Fibroblast of skin of abdomen (primary cell): ENCODE measurements at regions not wholly inside any gene's neighbourhood (a gene's known extent, or its start where the extent isn't known, plus 50 kb on each side); places are given as distances from the start of the nearest gene placed in this dataset.
A peak's percentile ranks its signal among the peaks of the same experiment; 100 is the strongest.

Experiments used
- DNase-seq: peaks from one replicate; pipeline ENCODE4 v3.0.0-alpha.2; 2013

DNA sequence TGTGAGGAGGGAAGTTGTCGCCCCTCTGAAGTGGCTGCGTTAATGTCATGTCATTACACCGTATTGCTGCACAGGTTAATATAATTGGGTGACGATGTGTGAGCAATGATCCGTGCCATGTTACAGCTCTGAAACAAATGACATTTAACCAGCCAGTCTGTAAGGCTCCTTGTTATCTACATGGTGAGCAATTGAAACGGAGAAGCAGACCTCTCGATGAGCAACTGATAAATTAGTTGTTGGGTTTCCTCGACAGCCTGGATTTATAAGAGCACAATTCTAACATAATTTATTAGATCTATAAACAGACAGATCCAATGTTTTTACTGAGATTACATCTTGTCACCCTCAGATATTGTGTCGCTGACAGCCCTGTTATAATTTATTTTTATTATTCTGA is 49.9 kb upstream of the MAFB start:
- no peak for DNase-seq

DNA sequence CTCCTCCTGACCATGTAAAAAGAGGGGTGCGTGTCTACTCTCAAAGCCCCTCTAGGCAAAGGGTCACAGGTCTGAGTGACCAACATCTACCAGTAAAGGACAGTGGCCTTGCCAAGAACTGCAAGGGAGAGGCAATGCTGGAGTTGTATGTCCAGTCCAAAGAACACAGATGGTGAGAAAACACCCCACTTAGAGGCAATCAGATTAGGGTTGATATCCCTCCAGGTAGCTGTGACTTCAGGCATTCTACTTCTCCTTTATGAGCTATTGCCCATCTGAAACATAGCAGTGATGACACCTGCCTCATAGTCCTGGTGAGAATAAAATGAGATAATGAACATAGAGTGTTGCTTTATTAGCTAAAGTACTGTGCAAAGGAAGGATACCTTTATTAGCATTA is 50.8 kb upstream of the MAFB start:
- DNase-seq, result no peak

DNA sequence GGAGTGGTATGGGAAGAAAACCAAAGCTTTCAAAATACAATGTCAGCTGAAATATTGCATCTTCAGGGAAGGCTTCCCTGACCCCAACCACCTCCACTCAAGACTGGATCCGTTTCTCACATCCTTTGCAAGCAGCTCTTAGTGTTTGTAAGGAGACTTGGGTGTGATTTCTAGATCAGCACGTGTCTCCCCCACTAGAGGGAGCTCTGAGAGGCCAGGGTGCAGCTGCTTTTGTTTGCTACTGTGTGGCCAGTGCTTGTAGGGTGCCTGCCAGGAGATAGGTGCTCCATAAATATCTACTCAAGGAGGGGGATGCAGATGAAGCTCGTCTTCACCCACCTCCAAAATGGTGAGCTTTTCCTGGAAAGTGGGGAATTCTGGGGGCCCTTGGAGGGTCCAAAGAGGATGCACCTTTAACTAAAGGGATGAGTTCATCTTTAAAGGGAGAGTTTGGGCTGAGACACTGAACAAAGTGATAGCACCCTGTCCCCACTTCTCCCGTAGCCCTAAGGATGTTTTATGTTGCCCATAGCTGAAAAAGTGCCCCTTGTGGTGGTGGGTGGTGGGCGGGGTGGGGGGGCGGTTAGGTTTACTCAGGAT is 52.6 kb upstream of the MAFB start:
- peak; percentile 13 for DNase-seq

DNA sequence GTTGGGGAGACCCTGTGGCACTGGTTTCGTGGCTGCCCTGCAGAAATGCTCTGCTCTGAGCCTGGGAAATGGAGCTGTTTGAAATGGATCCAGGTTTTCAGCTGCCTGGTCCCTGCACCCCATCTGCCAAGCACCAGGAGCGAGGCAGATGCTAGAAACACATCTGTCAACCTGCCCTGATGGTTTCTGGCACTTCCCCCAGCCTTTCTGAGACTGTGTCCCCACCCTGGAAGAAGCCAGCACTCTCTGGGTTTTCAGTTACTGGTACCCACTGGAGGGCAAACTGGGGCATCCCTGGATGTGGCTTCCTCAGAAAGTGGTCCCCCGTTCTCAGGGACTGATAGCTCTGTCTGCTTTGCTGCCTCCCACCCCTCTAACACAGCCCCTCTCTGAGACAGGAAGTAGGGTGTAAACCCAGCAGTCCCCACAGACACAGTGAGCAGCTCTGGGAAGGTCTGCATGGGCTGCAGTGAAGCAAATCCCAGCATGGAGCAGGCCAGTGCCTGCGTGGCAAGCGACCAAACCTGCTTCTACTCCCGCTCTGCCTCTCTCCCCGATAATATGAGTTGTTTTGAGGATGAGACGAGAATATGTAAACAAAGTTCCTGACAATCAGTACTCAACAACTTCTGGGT is 54.2 kb upstream of the MAFB start:
- no peak for DNase-seq

DNA sequence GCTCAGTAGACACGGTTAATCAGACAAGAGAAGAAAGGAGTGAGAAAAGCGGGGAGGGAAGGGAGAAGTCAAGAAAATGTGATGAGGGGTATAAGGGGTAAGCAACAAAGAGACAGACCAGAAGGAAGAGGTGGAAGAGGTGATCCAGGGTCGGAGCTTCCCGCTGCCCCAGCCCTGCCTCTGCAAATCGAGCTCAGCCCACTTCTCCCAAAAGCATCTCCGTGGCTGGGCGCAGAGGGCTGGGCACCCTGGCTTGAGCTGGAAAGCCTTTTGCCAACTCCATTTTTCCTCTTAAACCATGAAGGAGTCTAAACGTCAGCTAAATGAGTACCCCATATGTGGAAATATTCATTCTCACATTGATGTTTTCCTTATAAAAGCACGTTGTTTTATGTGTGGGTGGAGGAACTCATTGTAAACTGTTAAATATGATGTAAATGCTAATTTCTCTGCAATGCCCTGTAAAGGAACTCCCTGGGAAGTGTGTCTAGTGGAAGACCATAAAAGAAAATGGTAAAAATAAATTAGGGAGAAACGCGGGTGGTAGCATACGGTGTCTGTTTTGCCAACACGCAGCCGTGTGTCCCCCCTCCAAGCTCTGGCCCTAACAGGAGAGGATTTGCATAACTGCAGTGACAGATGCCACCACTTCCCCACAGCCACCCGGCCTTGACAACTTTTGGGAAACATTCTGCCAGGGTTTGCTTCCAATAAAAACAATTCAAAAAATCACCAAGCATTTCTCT is 55.2 kb upstream of the MAFB start:
- DNase-seq, result no peak

DNA sequence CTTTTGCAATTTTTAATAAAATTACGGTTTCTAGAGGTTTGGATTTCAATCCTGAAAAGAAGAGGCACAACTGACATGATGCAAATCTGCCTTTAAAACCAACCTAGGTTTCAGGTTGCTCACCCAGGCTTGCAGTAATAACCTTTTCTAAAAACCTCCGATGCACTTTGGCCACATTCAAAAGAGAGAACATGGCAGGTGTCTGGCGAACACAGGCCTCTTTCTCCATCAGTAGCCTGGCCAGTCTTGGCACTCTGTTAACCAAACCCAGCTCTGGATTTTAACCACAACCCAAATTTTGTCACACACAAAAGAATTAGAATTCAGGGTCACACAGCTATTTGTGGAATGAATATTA is 55.8 kb upstream of the MAFB start:
- DNase-seq, result no peak

DNA sequence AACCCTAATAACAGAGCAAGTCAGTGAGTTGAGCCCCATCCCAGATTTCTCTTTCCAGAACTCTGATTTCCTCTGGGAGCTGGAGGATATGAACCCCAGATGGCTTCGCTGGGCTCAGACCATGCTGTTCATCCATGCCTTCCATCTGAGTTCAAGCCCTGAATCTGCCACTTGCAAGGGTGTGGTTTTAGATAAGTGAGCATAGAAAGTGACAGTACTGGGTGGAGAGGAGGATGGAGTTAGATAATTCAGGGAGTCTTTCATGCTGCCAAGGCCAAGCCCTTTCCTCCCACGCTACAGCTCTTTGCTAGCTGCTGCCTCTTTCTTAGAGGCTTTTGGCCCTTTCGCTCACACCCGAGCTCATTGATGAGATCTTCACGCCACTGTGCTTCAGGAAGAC is 57.2 kb upstream of the MAFB start:
- DNase-seq, result no peak

DNA sequence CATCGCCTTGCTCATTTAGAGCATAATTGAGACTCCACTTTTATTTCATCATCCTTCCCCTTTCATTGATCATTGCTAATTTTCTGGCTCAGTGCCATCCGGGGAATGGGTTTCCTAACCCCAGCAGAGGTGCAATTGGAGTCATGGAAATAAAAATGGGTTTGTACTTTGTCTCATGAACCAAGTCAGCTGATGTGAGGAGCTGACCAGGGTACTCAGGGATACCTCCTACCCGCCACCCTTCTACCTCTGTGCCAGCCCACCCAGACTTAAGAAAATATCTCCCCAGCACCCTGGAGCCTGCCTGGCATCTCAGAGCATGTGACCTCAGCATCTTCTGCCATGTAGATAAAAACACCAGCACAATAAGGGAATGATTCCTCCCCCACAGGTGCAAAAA is 59.1 kb upstream of the MAFB start:
- DNase-seq, result no peak

DNA sequence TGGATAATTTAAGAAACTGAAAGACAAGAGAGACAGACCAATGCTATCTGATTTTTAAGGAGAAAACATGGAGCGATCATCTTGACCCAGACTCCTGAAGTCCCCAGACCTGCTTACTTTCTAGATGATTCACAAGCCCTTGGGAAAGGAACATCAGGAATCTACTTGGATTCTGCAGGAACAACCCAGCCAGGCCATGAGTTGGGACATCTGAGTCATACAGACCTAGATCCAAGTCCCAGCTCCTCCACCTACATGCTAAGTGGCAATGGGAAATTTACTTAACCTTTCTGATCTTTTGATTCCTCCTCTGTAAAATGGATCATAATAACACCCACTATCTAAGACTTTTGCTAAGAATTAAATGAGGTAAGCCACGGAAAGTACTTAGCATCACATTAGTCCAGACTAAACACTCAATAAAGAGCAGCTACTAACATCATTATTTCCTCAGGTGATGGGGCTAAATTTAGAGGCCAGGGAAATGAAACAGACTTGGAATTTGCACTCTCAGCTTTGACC is 61.0 kb upstream of the MAFB start:
- DNase-seq, result no peak

DNA sequence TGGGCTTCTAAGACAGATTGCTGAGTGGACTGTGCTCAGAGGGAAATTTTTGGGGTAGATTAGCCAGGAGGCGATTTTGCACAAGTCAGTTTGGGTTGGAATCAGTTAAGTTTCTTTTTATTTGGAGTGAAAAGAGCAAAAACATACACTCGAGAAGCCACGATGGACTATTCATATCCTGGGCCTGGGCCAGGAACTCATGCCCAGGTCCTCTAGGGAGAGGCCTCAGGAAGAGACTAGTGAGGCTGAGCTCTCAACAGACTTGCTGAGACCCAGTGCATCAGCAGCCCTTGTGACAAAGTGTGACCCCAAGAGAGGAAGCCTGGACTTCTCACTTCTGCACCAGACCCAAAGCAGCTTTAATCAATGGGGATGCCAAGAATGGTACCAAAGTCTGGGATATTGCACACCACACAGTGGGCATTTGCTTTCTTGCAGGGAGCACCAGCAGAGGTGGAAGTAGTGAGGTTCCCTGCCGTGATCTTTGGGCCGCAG is 61.6 kb upstream of the MAFB start:
- no peak for DNase-seq

DNA sequence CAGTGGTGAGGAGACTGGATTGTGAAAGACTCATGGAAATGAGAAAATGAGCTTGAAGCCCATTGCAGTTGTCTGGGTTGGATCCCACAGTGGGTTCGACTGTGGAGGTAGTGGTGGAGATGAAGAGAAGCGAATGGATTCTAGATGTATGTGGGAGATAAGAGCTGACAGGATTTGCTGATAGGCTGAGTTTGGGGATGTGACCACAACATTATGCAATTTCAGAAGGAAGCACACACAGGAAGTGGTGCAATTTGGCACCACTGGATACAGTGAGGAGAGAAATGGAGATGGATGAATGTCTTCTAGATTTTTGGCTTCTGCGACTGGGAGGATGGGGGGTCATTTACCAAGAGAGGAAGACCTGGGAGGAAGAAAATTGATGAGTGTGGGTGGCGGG is 64.4 kb upstream of the MAFB start:
- no peak for DNase-seq

DNA sequence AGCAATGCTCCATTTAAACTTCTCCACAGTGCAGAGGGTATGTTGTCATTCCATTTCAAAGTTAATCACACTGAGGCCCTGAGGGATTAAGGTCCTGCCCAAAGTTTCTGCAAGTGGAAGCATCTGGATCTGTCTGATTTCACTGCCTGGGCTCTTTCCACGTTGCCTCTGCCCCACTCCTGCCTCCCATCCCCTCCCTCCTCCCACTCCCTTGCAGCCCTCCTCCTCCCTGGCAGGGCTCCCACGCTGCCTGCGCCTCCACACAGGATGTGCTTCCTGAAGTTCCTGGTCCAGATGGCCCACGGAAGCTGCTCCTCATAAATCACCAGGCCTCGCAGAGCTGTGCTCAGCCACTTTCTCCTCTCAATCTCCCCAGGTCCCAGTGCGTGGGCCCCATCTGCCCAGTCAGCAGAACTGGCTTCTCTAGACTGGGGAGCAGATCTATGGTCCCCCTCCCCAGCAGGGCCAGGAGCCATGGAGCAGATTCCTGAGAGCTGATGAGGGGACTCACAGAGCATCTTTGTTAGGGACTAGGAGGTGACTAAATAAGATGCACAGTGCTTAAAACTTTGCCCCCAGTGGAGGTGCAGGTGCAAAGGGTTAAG is 65.4 kb upstream of the MAFB start:
- peak; percentile 25 for DNase-seq

DNA sequence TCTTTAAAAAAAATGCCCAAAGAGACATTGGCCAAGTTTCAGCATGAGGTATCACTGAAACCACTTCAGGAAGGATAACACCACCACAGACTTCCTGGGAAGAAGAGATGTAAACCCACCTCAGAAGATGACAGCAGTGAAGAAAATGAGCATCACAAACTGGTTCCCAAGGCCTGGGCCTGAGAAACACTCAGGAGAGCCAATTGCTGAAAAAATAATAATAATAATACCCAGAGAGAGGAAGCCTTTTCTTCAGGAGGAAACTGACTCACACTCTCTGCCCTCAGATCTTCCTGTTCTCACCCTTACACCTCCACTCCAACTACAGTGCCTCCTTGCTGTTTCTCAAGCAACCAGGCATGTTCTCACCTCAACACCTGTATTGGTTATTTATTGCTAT is 68.1 kb upstream of the MAFB start:
- DNase-seq, result no peak

DNA sequence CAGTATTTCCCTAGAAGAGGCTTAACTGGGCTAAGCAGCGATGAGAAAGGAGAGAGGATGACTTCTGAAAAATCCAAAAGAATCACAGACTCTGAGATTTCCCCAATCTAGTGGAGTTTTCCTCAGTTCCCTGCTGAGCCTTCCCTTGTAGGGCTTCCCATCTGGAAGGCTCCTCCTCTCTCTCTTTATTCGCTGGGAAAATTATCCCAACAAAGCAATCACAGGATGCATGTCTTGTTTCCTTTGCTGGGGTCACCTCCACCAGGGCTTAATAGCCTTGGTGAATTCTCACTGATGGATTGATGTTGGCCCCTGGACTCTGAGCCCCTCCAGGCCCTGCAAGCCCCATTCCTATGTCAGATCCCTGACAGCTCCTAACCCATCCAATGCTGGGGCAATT is 69.8 kb upstream of the MAFB start:
- no peak for DNase-seq

DNA sequence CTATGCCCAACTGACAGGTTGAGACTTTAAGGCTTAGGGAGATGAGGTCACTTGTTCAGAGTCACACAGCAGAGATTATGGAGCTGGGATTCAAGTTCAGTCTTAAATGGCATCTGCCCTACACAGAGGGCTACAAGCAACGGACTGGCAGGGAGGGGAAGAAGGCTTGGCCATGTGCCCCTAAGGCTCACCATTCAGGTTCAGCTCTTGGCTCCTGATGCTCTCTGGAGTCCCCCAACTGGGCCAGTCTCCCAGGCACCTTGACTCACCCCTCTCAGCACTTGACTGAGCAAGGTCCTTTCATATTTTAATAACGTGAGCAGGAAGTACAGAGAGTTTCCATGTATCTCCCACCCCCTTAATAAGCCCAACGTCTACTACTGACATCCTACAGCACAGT is 71.4 kb upstream of the MAFB start:
- DNase-seq, result no peak

DNA sequence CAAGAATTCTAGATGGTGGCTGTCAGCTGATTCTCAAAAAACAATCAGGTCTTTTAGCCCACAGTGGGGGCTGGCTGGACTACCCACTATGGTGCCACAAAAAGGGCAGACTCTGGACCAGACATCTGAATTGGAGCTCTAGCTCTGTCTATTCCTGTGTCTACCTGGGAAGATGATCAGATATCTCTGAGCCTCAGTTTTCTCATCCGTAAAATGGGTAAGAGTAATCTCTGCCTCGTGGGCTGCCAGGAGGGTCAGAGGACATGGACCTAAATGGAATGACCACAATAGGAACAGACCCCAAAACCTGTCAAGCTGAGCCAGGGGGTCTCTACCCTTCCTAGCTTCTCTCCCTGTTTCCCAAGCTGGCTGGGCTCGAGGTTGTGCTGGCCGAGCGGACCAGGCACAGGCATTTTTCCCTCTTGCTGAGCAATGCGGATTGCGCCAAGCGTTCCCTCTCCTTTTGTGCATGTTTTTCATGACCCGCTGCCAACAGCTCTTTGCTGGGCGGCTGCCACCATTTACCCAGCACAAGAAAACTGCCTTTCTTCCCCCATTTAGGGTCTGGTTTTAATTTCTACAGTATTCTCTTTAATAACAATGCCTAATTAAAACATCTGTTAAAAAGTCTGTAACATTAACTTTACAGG is 74.7 kb upstream of the MAFB start:
- DNase-seq, result no peak

DNA sequence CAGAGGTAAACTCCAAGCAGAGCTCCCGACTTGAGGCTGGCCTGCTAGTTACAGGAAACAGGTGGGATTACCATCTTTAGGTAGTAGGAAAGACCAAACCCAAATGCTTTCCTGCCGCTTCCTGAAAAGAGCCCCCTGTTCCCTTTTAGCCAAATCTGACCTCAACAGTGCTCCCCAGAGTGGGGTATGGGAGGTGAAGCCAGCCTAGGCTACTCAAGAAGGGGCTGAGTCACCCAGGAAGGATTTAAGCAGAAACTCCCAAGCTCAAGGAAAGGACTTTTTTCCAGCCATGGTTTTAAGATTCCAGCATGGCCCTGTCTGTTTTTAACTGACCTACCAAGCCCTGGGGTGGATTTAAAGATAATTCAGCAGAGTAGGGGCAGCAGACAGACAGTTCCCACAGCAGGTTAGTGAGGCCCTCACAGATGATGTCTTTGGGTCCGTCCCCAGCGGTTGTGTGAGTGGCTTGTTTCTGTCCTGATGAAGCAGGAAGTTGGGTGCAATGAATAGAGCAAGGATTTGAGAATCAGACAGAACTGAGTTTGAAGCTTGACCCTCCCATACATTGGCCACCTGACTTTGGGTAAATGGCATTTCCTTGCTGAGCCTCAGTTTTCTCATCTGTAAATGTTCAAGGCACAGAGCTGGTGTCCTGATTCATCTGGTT is 76.9 kb upstream of the MAFB start:
- DNase-seq, result no peak

DNA sequence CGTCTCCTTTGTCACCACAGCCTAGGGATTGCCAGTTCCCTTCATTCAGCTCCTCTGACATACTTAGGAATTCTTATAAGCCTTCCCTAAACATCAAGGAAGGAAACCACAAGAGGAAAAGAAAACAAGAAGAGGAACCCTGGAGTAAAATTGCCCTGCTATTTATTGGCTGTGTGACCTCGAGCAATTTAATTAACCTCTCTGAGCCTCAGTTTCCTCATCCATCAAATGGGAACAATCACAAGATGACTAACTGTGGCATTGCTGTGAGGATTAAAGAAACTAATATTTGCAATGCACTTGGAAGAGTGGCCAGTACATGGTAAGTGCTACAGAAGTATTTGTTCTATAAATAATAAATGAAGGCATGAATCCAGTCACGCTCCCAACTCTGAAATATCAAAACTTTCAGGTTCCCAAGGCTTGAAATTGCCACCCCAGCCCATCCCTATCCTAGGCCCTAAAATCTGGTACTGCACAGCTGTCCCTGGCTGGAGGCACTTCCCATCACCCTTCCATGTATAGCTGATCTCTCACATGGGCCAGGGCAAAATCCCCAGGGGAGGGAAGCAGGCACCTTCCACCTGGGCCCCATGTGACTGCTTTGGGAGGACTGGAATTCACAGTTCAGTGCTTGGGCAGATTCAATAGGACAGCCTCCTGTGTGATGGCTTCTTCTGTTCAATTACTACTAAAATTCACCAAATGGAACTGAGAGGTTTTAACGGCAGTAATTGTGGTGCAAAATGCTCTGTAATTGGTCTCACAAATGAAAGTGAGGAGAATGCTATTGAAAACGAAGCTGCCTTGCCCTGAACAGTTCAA is 78.0 kb upstream of the MAFB start:
- DNase-seq, result no peak

DNA sequence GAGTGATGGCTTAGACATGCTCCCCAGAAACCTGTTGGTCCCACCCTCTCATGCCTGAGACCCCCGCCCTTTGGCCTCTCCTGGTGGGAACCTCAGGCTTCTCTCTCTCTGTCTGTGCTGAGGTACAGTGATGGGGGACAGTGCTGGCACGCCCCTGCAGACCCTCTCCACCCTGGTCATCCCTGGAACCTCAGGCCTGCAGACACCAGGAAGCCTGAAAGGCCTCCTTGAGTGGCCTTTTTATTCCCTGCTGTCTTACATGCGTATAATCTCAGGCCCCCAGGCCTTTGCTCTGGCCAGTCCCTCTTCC is 78.5 kb upstream of the MAFB start:
- DNase-seq, result no peak

DNA sequence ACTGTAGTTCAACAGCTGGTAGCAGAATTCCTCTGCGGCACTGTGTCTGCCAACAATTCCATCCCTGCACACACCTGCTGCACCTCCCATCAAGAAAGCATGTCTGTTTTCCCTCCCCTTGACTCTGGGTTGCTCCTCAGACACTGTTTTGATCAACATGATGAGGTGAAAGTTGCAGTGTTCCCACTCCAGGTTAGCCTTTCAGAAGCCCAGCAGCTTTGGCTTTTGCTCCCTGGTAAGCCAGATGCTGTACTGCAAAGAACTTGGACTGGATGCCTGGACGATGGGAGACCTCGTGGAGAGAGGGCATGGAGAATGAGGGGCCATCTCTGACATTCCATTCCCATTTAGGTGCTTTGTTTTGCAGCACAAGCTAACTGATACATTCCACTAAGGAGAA is 79.1 kb upstream of the MAFB start:
- DNase-seq, result no peak

DNA sequence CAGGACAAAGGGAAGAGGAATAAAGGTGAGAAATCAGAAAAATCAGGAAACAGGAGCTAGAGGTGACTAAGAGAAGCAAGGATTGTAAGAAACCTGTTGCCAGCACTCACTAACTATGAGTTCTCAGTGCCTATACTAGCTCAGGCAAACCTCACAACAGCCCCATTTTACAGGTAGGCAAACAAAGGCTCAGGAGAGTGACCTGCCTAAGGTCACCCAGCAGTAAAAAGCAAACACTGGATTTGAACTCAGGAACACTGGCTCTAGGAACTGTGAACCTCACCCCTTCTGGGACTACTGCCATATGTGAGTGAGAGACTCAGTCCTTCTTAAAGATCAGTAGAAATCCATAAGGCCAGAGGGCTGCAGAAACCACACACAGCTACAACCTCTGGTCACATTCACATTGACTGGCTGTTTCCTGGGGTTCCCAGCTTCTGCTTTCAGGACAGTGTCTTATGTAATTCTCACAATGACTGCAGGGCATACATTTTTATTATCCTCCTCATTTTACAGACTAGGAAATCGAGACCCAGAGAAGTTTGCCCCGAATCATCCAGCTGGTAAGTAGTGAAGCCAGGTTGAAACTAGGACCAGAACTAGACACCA is 80.7 kb upstream of the MAFB start:
- no peak for DNase-seq
